ENCODE measurements at regions not wholly inside any gene's neighbourhood (a gene's known extent, or its start where the extent isn't known, plus 50 kb on each side); places are given as distances from the start of the nearest gene placed in this dataset.

DNA sequence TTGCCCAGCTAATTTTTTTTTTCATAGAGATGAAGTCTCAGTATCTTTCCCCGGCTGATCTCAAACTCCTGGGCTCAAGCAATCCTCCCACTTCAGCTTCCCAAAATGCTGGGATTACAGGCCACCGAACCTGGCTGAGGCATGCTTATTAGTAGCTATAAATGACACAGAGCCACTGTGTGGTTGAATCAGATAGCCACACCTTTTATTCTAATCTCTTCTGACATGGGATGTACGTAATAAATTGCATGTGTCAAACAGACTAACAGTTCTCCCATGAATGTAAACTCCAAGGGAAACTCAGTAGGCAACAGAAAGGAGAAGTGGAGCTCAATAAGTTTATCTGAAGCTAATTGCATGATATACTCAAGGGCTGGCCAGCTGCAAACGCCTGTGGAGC lies 139.8 kb upstream of the VCX3A start:
- TF ChIP-seq EP300 (IDR thresholded peaks at IDR 0.05; ENCODE audit: borderline replicate concordance in 1 of 2, low read depth in 1 of 2, low read length in 1 of 2) (no peak), GABPA (IDR thresholded peaks at IDR 0.05; ENCODE audit: low read depth) (no peak), YY1 (IDR thresholded peaks at IDR 0.05; ENCODE audit: low read depth) (no peak), TCF12 (IDR thresholded peaks at IDR 0.05) (no peak)
- TF ChIP-seq, protein P1, sequence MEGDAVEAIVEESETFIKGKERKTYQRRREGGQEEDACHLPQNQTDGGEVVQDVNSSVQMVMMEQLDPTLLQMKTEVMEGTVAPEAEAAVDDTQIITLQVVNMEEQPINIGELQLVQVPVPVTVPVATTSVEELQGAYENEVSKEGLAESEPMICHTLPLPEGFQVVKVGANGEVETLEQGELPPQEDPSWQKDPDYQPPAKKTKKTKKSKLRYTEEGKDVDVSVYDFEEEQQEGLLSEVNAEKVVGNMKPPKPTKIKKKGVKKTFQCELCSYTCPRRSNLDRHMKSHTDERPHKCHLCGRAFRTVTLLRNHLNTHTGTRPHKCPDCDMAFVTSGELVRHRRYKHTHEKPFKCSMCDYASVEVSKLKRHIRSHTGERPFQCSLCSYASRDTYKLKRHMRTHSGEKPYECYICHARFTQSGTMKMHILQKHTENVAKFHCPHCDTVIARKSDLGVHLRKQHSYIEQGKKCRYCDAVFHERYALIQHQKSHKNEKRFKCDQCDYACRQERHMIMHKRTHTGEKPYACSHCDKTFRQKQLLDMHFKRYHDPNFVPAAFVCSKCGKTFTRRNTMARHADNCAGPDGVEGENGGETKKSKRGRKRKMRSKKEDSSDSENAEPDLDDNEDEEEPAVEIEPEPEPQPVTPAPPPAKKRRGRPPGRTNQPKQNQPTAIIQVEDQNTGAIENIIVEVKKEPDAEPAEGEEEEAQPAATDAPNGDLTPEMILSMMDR (IDR thresholded peaks at IDR 0.05) = no peak
- TF ChIP-seq, protein P2, sequence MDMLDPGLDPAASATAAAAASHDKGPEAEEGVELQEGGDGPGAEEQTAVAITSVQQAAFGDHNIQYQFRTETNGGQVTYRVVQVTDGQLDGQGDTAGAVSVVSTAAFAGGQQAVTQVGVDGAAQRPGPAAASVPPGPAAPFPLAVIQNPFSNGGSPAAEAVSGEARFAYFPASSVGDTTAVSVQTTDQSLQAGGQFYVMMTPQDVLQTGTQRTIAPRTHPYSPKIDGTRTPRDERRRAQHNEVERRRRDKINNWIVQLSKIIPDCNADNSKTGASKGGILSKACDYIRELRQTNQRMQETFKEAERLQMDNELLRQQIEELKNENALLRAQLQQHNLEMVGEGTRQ (IDR thresholded peaks at IDR 0.05; ENCODE audit: borderline replicate concordance, low read depth, low read length) = no peak

All from SK-N-SH (cell line).